CD4-positive, CD25-positive, alpha-beta regulatory T cell (primary cell): ENCODE measurements at regions not wholly inside any gene's neighbourhood (a gene's known extent, or its start where the extent isn't known, plus 50 kb on each side); places are given as distances from the start of the nearest gene placed in this dataset.

ENCODE experiments used
- ATAC-seq, 2 donors: fragments of 150-1000 bp; cut with Tn5 transposase; one replicate each; pipeline ENCODE4 v1.10.0; 2021; ENCODE audit warnings: low read depth in 2 of 2, moderate number of reproducible peaks in 2 of 2, moderate library complexity in 1 of 2
- DNase-seq, 3 donors: peaks; one replicate each; pipeline versions ENCODE4 v3.0.0 to v3.0.0-alpha.2; 2012 to 2022; ENCODE audit warnings: mixed read lengths in 1 of 3
- H3K27ac ChIP-seq: one replicate; pipeline ENCODE4 v1.7.0; 2013; ENCODE audit warnings: mild to moderate bottlenecking, low read length; ENCODE audit not compliant: insufficient read depth, poor library complexity, severe bottlenecking
- H3K27me3 ChIP-seq: one replicate; pipeline ENCODE4 v1.7.0; 2013; ENCODE audit warnings: low read length; ENCODE audit not compliant: control insufficient read depth, insufficient read depth
- H3K36me3 ChIP-seq: one replicate; pipeline ENCODE4 v1.7.0; 2013; ENCODE audit warnings: mild to moderate bottlenecking, low read length, moderate library complexity; ENCODE audit not compliant: control insufficient read depth, insufficient read depth
- H3K4me1 ChIP-seq: 2 replicates; pipeline ENCODE4 v1.7.0; 2013; ENCODE audit warnings: mild to moderate bottlenecking, low read length; ENCODE audit not compliant: insufficient read depth, control insufficient read depth, poor library complexity, severe bottlenecking
- H3K4me3 ChIP-seq: one replicate; pipeline ENCODE4 v1.7.0; 2013; ENCODE audit warnings: low read depth, mild to moderate bottlenecking, low read length, moderate library complexity
- H3K9me3 ChIP-seq, 2 experiments: 1 replicate in 1 of 2; 2 replicates in 1 of 2; pipeline ENCODE4 v1.7.0; 2013; ENCODE audit warnings: low read length in 2 of 2, mild to moderate bottlenecking in 1 of 2, moderate library complexity in 1 of 2; ENCODE audit not compliant: control insufficient read depth in 2 of 2
- H3K27ac Mint-ChIP-seq, 3 donors: one replicate each; pipeline ENCODE4 v1.8.0; 2020 to 2022; ENCODE audit warnings: mild to moderate bottlenecking in 3 of 3, mixed read lengths in 3 of 3, moderate library complexity in 2 of 3
- H3K27me3 Mint-ChIP-seq: one replicate; pipeline ENCODE4 v1.8.0; 2022; ENCODE audit warnings: mild to moderate bottlenecking, mixed read lengths
- H3K36me3 Mint-ChIP-seq: one replicate; pipeline ENCODE4 v1.8.0; 2020; ENCODE audit warnings: mixed read lengths
- H3K4me1 Mint-ChIP-seq, 4 donors: one replicate each; pipeline ENCODE4 v1.8.0; 2020 to 2022; ENCODE audit warnings: mixed read lengths in 4 of 4, mild to moderate bottlenecking in 1 of 4
- H3K4me3 Mint-ChIP-seq, 4 donors: one replicate each; pipeline ENCODE4 v1.8.0; 2020 to 2022; ENCODE audit warnings: mild to moderate bottlenecking in 4 of 4, mixed read lengths in 4 of 4, moderate library complexity in 3 of 4
- H3K9me3 Mint-ChIP-seq, 7 donors: one replicate each; pipeline ENCODE4 v1.8.0; 2020 to 2022; ENCODE audit warnings: mixed read lengths in 7 of 7, mild to moderate bottlenecking in 3 of 7, moderate library complexity in 2 of 7

DNA sequence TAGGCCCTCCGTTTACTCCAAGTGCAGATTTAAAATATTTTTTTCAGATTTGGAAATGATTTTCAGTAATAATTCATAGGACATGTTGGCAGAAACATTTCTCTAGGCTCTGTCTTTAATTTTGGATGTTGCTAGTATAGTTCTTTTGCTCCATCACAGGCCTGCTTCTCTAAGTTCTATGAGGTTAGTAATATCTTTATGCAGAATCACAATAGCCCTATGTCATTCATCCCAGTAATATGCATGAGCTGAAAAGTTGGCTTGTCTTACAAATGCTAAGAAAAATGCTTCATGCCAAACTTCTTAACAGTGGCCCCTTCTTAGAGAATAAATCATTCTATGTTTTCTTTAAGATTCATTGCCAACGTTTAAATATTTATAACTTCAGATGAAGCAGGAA lies 148.3 kb upstream of the TLL1 start:
- Mint-ChIP-seq H3K27ac (no peak overlapping the region), H3K36me3 (no peaks in the 10 kb centered on the region), H3K9me3 (peaks cover 0 to 4% (median 0%) of the 10 kb centered on the region in 7 donors), H3K4me3 (no peak overlapping the region), H3K4me1 (no peaks in the 10 kb centered on the region), H3K27me3 (no peaks in the 10 kb centered on the region)
- H3K4me3 ChIP-seq, result no peak overlapping the region
- H3K27me3 ChIP-seq, result peaks cover 2% of the 10 kb centered on the region
- no peaks in the 10 kb centered on the region for H3K36me3 ChIP-seq
- DNase-seq (no peak), ATAC-seq (no peak)
- no peaks in the 10 kb centered on the region for H3K9me3 ChIP-seq
- H3K27ac ChIP-seq, result no peak overlapping the region
- no peaks in the 10 kb centered on the region for H3K4me1 ChIP-seq

DNA sequence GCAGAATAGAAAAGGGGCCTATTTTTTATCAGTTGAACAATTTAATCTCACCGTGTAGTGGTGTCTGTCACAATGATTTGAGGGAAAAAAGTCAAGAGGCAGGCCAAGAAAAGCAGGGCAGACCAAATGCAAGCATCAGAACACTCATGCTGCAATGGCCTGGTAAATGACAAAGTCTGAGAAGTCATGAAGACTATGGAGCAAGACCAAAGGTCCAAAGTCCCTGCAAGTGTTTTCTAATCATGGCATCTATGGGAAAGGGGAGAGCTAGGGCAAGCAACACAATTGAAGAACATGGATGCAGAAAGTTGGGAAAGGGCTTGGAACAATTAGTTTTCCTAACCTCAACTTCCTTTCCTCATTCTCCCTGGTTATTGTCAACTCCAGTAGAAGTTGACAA lies 147.7 kb upstream of the TLL1 start:
- Histone ChIP-seq H3K27me3 (peaks cover 2% of the 10 kb centered on the region), H3K4me1 (no peaks in the 10 kb centered on the region), H3K27ac (no peak overlapping the region), H3K9me3 (no peaks in the 10 kb centered on the region), H3K4me3 (no peak overlapping the region), H3K36me3 (no peaks in the 10 kb centered on the region)
- Mint-ChIP-seq H3K27ac (no peak overlapping the region), H3K4me1 (no peaks in the 10 kb centered on the region), H3K27me3 (no peaks in the 10 kb centered on the region), H3K36me3 (no peaks in the 10 kb centered on the region), H3K9me3 (peaks cover 0 to 4% (median 0%) of the 10 kb centered on the region in 7 donors), H3K4me3 (no peak overlapping the region)
- DNase-seq, result no peak
- ATAC-seq, result no peak

- no peak for ATAC-seq
- H3K4me1 ChIP-seq, result no peaks in the 10 kb centered on the region
- H3K36me3 Mint-ChIP-seq, result no peaks in the 10 kb centered on the region
These were observed 146.2 kb upstream of the TLL1 start for GRCh38 chr4:165726831-165727230.

DNA sequence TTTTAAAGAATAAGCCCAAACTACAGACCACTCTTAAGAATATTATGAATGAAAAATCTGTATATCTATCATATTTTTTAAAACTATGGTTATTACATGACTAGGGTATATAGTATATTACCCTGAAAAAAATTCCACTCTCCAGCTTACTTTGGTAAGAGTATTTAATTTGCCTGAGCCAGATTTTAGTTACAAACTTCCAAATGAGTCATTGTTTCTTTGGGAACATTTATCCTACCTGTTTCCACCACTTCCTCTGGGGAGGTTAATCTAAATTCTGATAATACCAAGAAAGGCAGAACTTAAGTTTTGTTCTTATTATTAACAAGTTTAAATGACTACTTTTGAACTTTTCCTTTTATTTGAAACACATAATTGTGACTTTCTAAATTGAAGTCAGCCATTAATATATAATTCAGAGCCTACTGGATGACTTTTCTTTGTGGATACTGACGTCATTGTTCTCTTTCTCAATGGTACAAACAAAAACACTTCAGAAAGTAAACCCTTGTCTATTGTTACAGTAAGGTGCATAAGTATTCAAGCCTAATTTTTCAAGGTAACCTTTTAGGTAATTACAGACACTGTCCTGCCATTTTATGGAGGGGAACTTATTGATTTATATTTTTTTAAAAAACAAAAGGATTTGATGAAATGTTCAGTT lies 135.6 kb upstream of the TLL1 start:
- H3K4me3 ChIP-seq, result no peak overlapping the region
- no peaks in the 10 kb centered on the region for H3K4me1 ChIP-seq
- Mint-ChIP-seq H3K36me3 (no peaks in the 10 kb centered on the region), H3K4me1 (no peaks in the 10 kb centered on the region), H3K4me3 (no peak overlapping the region), H3K27me3 (no peaks in the 10 kb centered on the region), H3K27ac (no peak overlapping the region), H3K9me3 (peaks cover 0 to 9% (median 3%) of the 10 kb centered on the region in 7 donors)
- no peak for ATAC-seq
- no peaks in the 10 kb centered on the region for H3K9me3 ChIP-seq
- H3K27ac ChIP-seq, result no peak overlapping the region
- H3K27me3 ChIP-seq, result no peaks in the 10 kb centered on the region
- DNase-seq, result no peak
- H3K36me3 ChIP-seq, result no peaks in the 10 kb centered on the region

More at GRCh38 chr4:165726831-165727230, 146.2 kb upstream of the TLL1 start:
- DNase-seq, result no peak
- Histone ChIP-seq H3K27me3 (no peaks in the 10 kb centered on the region), H3K4me3 (no peak overlapping the region), H3K9me3 (no peaks in the 10 kb centered on the region), H3K36me3 (no peaks in the 10 kb centered on the region), H3K27ac (no peak overlapping the region)
- no peaks in the 10 kb centered on the region for H3K4me1 Mint-ChIP-seq
- peaks cover 0 to 4% (median 0%) of the 10 kb centered on the region in 7 donors for H3K9me3 Mint-ChIP-seq
- no peaks in the 10 kb centered on the region for H3K27me3 Mint-ChIP-seq
- no peak overlapping the region for H3K27ac Mint-ChIP-seq
- H3K4me3 Mint-ChIP-seq, result no peak overlapping the region

- no peaks in the 10 kb centered on the region for H3K27me3 Mint-ChIP-seq
These were observed 134.5 kb upstream of the TLL1 start for GRCh38 chr4:165738571-165738970.

DNA sequence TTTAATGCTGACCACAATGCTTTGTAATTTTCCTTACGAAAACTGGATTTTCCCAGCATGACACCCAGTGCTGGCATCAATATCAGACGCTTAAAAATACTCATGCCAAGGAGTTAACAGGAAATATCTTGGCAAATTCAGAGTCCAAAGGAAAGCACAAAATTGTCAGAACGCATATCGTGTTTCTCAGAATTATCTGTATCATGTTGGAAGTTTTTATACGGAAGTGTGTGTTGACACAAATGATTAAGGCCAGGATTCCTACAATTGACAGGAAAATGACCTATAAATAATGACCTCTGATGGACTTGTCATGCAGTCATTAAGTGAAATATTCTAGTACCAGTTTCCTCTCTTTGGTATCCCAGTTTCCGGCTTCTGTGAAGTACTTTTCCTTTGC lies 132.1 kb upstream of the TLL1 start:
- Mint-ChIP-seq H3K27ac (no peak overlapping the region), H3K9me3 (peaks cover 0 to 6% (median 0%) of the 10 kb centered on the region in 7 donors), H3K4me3 (no peak overlapping the region), H3K4me1 (no peaks in the 10 kb centered on the region), H3K36me3 (no peaks in the 10 kb centered on the region), H3K27me3 (no peaks in the 10 kb centered on the region)
- no peaks in the 10 kb centered on the region for H3K4me1 ChIP-seq
- no peaks in the 10 kb centered on the region for H3K27me3 ChIP-seq
- ATAC-seq, result no peak
- H3K4me3 ChIP-seq, result no peak overlapping the region
- no peak overlapping the region for H3K27ac ChIP-seq
- H3K9me3 ChIP-seq, result no peaks in the 10 kb centered on the region
- no peaks in the 10 kb centered on the region for H3K36me3 ChIP-seq
- DNase-seq, result no peak

More at GRCh38 chr4:165738571-165738970, 134.5 kb upstream of the TLL1 start:
- DNase-seq (no peak), ATAC-seq (no peak)
- H3K4me1 ChIP-seq, result no peaks in the 10 kb centered on the region
- peaks cover 0 to 9% (median 5%) of the 10 kb centered on the region in 7 donors for H3K9me3 Mint-ChIP-seq
- H3K4me3 Mint-ChIP-seq, result no peak overlapping the region
- H3K27ac Mint-ChIP-seq, result no peak overlapping the region
- no peaks in the 10 kb centered on the region for H3K36me3 ChIP-seq
- H3K36me3 Mint-ChIP-seq, result no peaks in the 10 kb centered on the region
- H3K27me3 ChIP-seq, result no peaks in the 10 kb centered on the region
- H3K4me3 ChIP-seq, result no peak overlapping the region
- H3K9me3 ChIP-seq, result no peaks in the 10 kb centered on the region
- H3K4me1 Mint-ChIP-seq, result no peaks in the 10 kb centered on the region
- H3K27ac ChIP-seq, result no peak overlapping the region

GRCh38 chr4:165743422-165743821 lies 129.6 kb upstream of the TLL1 start:
- H3K9me3 Mint-ChIP-seq, result peaks cover 0 to 3% (median 0%) of the 10 kb centered on the region in 7 donors
- Histone ChIP-seq H3K4me1 (no peaks in the 10 kb centered on the region), H3K27me3 (no peaks in the 10 kb centered on the region), H3K4me3 (no peak overlapping the region), H3K9me3 (no peaks in the 10 kb centered on the region), H3K36me3 (no peaks in the 10 kb centered on the region), H3K27ac (no peak overlapping the region)
- no peak overlapping the region for H3K4me3 Mint-ChIP-seq
- DNase-seq (no peak), ATAC-seq (no peak)
- H3K27me3 Mint-ChIP-seq, result no peaks in the 10 kb centered on the region
- H3K4me1 Mint-ChIP-seq, result no peaks in the 10 kb centered on the region
- no peak overlapping the region for H3K27ac Mint-ChIP-seq
- no peaks in the 10 kb centered on the region for H3K36me3 Mint-ChIP-seq

DNA sequence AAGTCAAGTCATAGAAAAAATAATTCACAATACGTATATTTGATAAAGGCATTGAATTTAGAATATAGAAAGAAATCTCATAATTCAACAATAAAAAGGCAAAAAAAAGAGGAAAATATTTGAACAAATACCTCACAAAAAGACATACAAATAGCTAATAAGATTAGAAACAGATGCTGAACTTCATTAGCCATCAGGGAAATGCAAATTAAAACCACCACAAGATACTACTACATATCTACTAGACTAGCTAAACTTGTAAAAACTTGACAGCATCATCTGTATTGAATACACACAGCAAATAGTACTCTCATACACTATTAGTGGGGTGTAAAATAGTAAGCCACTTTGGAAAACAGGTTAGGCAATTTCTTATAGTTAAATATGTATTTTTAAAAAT lies 128.7 kb upstream of the TLL1 start:
- H3K4me1 Mint-ChIP-seq, result no peaks in the 10 kb centered on the region
- Histone ChIP-seq H3K4me3 (no peak overlapping the region), H3K36me3 (no peaks in the 10 kb centered on the region), H3K27me3 (no peaks in the 10 kb centered on the region), H3K27ac (no peak overlapping the region), H3K9me3 (no peaks in the 10 kb centered on the region), H3K4me1 (no peaks in the 10 kb centered on the region)
- DNase-seq, result no peak
- H3K36me3 Mint-ChIP-seq, result no peaks in the 10 kb centered on the region
- H3K4me3 Mint-ChIP-seq, result no peak overlapping the region
- H3K9me3 Mint-ChIP-seq, result peaks cover 0 to 3% (median 0%) of the 10 kb centered on the region in 7 donors
- ATAC-seq, result no peak
- H3K27me3 Mint-ChIP-seq, result no peaks in the 10 kb centered on the region
- H3K27ac Mint-ChIP-seq, result no peak overlapping the region
